HS-5 (cell line): ENCODE measurements at regions not wholly inside any gene's neighbourhood (a gene's known extent, or its start where the extent isn't known, plus 50 kb on each side); places are given as distances from the start of the nearest gene placed in this dataset.
A peak's percentile ranks its signal among the peaks of the same experiment; 100 is the strongest.
"Not testable (repeated sequence)": the region's sequence is repeated elsewhere in the genome, so short reads cannot be mapped to it uniquely, and the experiment has no call there.

Experiments used
- DNase-seq: peaks from one replicate; pipeline ENCODE4 v3.0.0-alpha.2; 2012; ENCODE audit warnings: low read depth

- DNase-seq: no peak
Measured at GRCh38 chr3:145035682-145036081, 1064.1 kb downstream of the DIPK2A start.

DNA sequence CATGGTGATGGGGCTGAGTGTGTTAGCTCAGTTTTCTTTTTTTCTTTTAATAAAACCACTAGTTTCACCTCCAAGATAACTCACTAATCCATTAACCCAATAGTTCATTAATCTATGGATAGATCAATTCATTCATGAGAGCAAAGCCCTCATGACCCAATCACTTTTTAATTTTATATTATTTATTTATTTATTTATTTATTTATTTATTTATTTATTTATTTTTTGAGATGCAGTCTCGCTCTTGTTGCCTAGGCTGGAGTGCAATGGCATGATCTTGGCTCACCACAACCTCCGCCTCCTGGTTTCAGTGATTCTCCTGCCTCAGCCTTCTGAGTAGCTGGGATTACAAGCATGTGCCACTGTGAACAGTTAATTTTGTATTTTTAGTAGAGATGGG, 1082.4 kb downstream of the DIPK2A start:
- DNase-seq: not testable (repeated sequence)

GRCh38 chr3:145055375-145056076, 1083.9 kb downstream of the DIPK2A start:
- no peak for DNase-seq

DNA sequence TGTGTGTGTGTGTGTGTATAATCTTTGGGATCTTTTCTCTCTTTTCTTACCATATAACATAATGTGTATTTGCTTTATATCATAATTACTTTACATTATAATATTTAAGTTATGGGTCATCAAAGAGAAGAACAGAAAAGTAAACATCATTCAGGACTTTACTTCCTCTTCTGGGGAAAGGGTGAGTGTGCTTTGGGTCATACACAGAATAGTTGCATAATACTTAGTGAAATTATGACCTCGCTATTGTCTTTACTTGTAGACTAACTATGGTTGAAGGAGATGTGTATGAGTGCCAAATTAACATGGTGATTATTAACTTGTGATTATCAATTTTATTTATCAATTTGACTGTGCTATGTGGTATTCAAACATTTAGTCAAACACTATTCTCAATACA, 1086.9 kb downstream of the DIPK2A start:
- no peak for DNase-seq

DNA sequence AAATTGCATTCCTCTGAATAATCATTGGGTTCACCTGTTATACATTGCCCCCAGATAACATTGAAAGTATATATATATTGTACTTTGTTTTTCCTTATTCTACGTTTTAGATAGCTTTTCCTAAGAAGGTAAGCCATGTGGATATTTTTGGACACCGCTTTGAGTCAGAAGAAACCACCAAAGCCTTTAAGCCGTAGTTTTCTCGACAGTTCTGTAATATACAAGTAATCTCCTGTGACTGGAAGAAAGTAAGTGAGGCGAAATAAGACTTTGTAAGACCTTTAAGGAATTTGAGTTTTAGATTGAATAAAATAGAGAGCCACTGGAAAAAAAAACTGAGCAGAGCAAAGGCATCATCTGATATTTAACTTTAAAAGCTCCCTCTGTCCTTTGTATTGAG, 1092.0 kb downstream of the DIPK2A start:
- no peak for DNase-seq

- no peak for DNase-seq
Measured at GRCh38 chr3:145070795-145071194, 1090.2 kb downstream of the PLOD2 start.

DNA sequence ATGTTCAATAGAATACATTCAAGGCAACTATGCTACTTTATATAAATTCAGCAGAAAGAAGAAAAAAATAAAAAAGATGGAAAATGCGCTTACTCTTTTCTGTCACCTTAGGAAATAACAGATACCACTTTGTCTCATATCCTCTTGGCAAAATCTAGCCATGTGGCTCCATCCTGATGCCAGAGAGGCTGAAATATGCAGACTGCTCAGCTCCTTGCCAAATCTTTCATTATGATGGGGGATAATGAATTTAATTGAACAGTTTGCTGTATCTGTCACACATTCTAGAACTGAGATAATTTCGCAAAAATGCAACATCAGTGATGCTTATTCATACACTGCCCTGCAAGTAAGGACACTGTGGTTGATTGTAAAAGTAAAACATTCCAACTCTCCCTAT, 1081.5 kb downstream of the PLOD2 start:
- DNase-seq: no peak

- no peak for DNase-seq
Measured at GRCh38 chr3:145087038-145087437, 1073.9 kb downstream of the PLOD2 start.

DNA sequence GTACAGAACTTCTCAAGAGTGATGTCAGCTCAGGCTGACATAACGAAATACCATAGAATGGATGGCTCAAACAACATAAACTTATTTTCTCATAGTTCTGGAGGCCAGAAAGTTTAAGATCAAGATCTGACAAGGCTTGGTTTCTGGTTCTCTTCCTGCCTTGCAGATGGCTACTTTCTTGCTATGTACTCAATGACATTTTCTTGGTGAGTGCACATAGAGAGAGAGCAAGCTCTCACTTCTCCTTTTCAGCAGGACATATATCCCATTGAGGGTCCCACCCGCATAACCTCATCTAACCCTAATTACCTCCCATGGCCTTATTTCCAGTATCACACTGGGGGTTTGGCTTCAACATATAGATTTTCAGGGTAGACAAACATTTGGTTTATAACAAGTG, 1072.1 kb downstream of the PLOD2 start:
- DNase-seq: no peak

DNA sequence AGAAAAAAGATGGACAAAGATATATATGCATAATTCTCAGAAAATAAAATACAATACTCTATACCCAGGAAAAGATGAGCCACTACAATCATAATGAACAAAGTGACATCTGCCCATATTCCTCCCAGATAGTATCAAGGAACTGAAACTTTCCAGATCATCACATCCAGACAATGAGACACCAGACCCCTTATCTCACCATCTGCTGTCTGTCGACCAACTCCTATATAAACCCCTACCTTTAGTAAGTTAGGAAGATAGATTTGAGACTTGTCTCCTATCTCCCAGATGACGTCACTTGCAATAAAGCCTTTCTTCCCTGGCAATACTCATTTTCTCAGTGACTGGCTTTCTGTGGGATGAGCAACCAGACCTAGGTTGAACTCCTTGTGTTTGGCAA, 1071.6 kb downstream of the PLOD2 start:
- DNase-seq: no peak

GRCh38 chr3:145094355-145094941, 1066.5 kb downstream of the PLOD2 start:
- DNase-seq: peak; percentile 39

GRCh38 chr3:145111141-145111540, 1049.8 kb downstream of the PLOD2 start:
- DNase-seq: not testable (repeated sequence)

DNA sequence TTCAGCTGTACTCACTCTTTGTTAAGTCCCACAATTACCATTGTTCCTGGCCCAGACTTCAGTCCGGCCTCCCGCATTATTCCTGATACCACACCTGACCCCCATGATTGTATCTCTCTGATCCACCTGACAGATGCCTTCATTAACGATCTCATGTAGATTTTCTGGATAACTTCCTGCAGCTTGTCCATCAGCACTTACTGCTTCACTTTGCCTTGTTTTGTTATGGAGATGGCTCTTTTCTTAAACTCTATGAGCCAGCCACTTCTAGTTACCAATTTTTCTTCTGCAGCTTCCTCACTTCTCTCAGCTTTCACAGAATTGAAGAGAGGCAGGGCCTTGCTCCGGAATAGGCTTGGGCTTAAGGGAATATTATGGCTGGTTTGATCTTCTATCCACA, 1044.2 kb downstream of the PLOD2 start:
- DNase-seq: no peak

- DNase-seq: no peak
Measured at GRCh38 chr3:145118303-145118702, 1042.7 kb downstream of the PLOD2 start.

DNA sequence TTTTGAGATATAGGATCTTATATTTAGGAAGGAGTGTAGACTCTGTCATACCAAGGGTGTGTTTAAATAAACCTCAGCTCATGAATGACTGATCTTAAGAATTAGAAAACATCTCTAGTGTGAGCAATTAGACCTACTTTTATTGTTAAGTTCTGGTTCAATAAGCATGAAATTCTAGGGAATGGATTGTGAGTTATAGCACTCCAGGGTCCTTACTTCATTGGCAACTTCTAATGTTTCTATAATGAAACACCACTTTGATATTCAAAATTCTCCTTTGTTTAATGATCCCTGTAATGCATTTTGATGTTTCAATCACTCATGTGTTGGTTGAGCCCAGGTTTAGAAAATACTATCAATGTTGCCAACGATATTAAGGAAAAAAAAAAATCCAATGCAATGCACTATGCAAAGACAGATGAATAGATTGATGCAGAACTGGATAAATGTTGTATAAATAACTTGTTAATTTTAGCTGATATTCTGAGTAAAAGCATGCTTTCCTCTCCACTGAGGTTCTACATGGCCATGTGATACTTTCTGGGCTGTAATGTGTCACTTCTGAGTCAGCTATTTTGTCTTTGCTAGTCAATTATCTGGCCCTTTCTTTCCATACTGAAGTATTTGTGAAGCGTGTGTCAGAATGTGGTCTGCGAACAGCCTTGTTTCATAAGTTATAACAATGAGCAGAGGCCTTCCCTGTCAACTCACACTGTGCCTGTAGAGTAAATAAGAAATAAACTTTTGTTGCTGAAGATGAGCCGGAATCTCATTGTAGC, 1035.9 kb downstream of the PLOD2 start:
- DNase-seq: peak; percentile 13

DNA sequence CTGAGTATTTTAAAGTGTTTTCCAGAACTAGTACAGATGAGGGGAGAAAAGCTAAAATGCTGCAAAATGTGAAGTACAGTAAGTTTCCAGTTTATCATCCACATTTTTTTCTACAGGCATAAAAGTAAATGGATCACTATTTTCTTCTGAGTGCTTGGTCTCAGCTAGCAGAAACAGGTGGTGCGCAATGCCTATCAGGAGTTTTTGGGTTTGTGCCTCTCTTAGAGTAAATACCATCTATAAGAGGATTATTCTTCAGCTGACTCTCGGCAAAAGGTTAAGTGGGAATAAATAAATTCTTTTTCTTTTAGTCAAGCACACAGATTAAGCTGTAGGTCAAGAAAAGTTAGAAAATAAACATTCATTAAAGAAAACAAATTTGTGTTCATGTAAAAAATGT, 1027.7 kb downstream of the PLOD2 start:
- DNase-seq: no peak

- no peak for DNase-seq
Measured at GRCh38 chr3:145134738-145135137, 1026.2 kb downstream of the PLOD2 start.

DNA sequence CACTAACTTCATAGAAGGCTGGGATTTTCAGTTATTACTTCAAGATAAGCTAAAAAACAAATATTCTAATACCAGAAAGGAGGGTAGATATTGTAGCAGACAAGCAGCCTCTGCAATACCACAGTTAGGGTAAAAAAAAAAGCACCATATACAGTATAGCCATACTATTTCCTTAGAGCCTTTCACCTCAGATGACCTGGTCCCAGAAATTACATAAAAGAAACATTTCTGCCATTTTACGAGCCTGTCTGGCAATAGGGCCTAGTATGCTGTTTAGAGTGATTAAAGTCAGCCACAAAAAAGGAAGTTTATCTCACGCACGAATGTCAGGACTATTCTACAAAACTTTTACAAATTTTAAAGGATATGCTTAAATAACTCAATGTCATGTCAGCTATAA, 1016.6 kb downstream of the PLOD2 start:
- DNase-seq: no peak

DNA sequence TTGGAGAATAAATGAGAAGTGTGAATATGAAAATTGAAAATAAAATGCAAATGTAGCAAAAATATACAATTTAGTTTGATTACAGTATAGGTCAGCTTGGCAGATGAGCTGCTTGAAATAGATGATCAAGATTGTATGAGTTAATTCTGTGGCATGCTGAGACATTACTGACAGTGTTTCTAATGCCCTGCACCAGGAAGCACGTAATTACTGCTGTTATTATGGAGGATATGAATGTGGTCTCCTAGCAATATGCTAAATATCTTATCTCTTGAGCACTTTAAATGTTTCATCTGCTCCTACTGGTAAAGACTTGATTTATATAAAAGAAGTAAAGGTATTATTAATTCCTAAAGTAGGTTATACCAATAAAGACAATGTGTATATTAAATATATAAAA, 1015.5 kb downstream of the PLOD2 start:
- peak; percentile 4 for DNase-seq

DNA sequence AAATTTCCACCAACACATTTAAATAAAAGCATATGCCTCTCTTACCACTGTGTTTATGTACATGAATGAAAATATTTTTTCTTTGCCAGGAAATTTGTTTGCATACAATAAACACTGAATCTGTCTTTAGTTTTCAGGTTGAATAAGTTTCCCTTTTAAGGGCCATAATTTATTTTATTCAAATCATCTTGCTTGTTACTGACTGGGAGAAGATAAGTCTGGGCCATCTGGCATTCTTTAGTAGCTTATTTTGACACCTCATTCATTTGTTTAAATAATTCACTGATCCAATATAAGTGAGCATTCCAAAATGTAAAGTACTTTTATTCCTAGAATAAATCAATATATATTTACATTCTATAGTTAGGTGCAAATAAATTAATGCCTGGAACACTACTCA, 1001.3 kb downstream of the PLOD2 start:
- no peak for DNase-seq

- no peak for DNase-seq
Measured at GRCh38 chr3:145170121-145170520, 990.9 kb downstream of the PLOD2 start.

DNA sequence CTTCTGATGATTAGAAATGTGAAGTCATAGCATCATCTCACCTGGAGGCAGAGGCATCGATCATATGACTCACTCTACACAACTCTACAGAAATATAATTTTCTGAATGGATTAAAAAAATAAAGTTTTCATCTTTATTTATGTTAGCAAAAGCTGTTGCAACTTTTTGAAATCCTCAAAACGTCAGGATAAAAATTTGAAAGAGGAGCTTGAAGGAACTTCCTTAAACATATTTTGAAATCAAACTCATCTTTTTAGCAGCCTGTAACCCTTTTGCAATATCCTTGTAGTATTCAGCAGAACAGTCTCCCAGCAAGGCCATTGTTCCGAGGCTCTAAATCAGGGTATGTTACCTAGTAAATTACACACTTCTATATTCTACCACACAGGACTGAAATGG, 985.4 kb downstream of the PLOD2 start:
- no peak for DNase-seq

DNA sequence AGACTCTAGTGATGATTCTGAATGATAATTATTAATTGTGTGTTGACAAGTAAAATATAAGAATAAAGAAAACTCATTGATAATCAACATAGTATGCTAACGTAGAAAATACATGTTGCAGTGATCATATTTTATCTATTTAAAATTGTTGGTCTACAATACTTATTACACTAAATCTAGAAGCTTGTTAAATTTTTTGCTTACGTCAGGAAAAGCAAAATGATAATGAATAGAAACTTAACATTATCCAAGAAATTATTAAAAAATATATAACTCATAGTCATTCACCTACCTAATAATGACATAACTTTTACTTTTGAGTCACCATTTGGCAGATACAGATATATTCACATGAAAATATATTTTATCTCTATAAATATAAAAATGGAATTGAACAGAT, 984.1 kb downstream of the PLOD2 start:
- DNase-seq: no peak
